GM18868 (cell line): ENCODE measurements at regions not wholly inside any gene's neighbourhood (a gene's known extent, or its start where the extent isn't known, plus 50 kb on each side); places are given as distances from the start of the nearest gene placed in this dataset.

Source experiments
- ATAC-seq: cut with Tn5 transposase; IDR thresholded peaks from one replicate; pipeline ENCODE4 v1.9.1; 2021; ENCODE audit warnings: mild to moderate bottlenecking, moderate library complexity; ENCODE audit not compliant: unreplicated experiment

- no peak for ATAC-seq
Measured at GRCh38 chr4:127080141-127080540, 552.6 kb upstream of the INTU start.

GRCh38 chr4:127081041-127081440, 551.7 kb upstream of the INTU start:
- no peak for ATAC-seq

GRCh38 chr4:127082986-127083385, 549.8 kb upstream of the INTU start:
- no peak for ATAC-seq

- ATAC-seq = no peak
Measured at GRCh38 chr4:127084666-127085065, 548.1 kb upstream of the INTU start.

GRCh38 chr4:127097061-127097460, 535.7 kb upstream of the INTU start:
- no peak for ATAC-seq

- no peak for ATAC-seq
Measured at GRCh38 chr4:127102361-127102760, 530.4 kb upstream of the INTU start.

- ATAC-seq = no peak
Measured at GRCh38 chr4:127103681-127104115, 529.1 kb upstream of the INTU start.

GRCh38 chr4:127113844-127114362, 518.9 kb upstream of the INTU start:
- ATAC-seq = no peak

GRCh38 chr4:127118681-127119080, 514.1 kb upstream of the INTU start:
- no peak for ATAC-seq

GRCh38 chr4:127120441-127121090, 512.2 kb upstream of the INTU start:
- no peak for ATAC-seq

- ATAC-seq = no peak
Measured at GRCh38 chr4:127124919-127125318, 507.8 kb upstream of the INTU start.

- ATAC-seq = no peak
Measured at GRCh38 chr4:127126718-127127117, 506.0 kb upstream of the INTU start.

- no peak for ATAC-seq
Measured at GRCh38 chr4:127131527-127131926, 501.2 kb upstream of the INTU start.

GRCh38 chr4:127134490-127134889, 498.3 kb upstream of the INTU start:
- no peak for ATAC-seq

GRCh38 chr4:127138586-127138985, 494.2 kb upstream of the INTU start:
- ATAC-seq = no peak

GRCh38 chr4:127139788-127140286, 492.9 kb upstream of the INTU start:
- no peak for ATAC-seq

GRCh38 chr4:127140306-127140705, 492.5 kb upstream of the INTU start:
- no peak for ATAC-seq

- ATAC-seq = no peak
Measured at GRCh38 chr4:127141856-127142255, 490.9 kb upstream of the INTU start.

- no peak for ATAC-seq
Measured at GRCh38 chr4:127143460-127144195, 489.1 kb upstream of the INTU start.

GRCh38 chr4:127145006-127145540, 487.7 kb upstream of the INTU start:
- ATAC-seq = no peak

- ATAC-seq = no peak
Measured at GRCh38 chr4:127148165-127148564, 484.6 kb upstream of the INTU start.

- ATAC-seq = no peak
Measured at GRCh38 chr4:127149086-127149485, 483.7 kb upstream of the INTU start.
